H9 (cell line): ENCODE measurements at regions not wholly inside any gene's neighbourhood (a gene's known extent, or its start where the extent isn't known, plus 50 kb on each side); places are given as distances from the start of the nearest gene placed in this dataset.

Experiments used
- DNase-seq: peaks from one replicate; pipeline ENCODE4 v3.0.0-alpha.2; 2017
- H2AFZ ChIP-seq: one replicate; pipeline ENCODE4 v1.6.1; 2013; ENCODE audit warnings: mild to moderate bottlenecking, low read length, control low read depth, moderate library complexity
- H2AK5ac ChIP-seq: 2 replicates; pipeline ENCODE4 v1.6.1; 2013; ENCODE audit warnings: low read length, control low read depth, mixed read lengths; ENCODE audit not compliant: insufficient read length
- H2BK120ac ChIP-seq: one replicate; pipeline ENCODE4 v1.6.1; 2013; ENCODE audit warnings: low read depth, mild to moderate bottlenecking, low read length, control low read depth, inconsistent platforms; ENCODE audit not compliant: poor library complexity, severe bottlenecking
- H2BK12ac ChIP-seq: 2 replicates; pipeline ENCODE4 v1.6.1; 2013; ENCODE audit warnings: low read length, control low read depth, mixed read lengths, low read depth; ENCODE audit not compliant: insufficient read length
- H2BK15ac ChIP-seq: 2 replicates; pipeline ENCODE4 v1.6.1; 2013; ENCODE audit warnings: low read depth, low read length, control low read depth
- H2BK20ac ChIP-seq: one replicate; pipeline ENCODE4 v1.6.1; 2013; ENCODE audit warnings: low read depth, mild to moderate bottlenecking, low read length, control low read depth, inconsistent platforms; ENCODE audit not compliant: poor library complexity, severe bottlenecking
- H2BK5ac ChIP-seq: 2 replicates; pipeline ENCODE4 v1.6.1; 2013; ENCODE audit warnings: low read length, control low read depth, mixed read lengths; ENCODE audit not compliant: insufficient read length
- H3K14ac ChIP-seq: 2 replicates; pipeline ENCODE4 v1.6.1; 2013; ENCODE audit warnings: low read length, control low read depth; ENCODE audit not compliant: insufficient read depth
- H3K18ac ChIP-seq: 2 replicates; pipeline ENCODE4 v1.6.1; 2013; ENCODE audit warnings: low read depth, mild to moderate bottlenecking, mixed read lengths, low read length, control low read depth; ENCODE audit not compliant: insufficient read length
- H3K23ac ChIP-seq: 2 replicates; pipeline ENCODE4 v1.6.1; 2013; ENCODE audit warnings: low read length, control low read depth, mixed read lengths, low read depth; ENCODE audit not compliant: insufficient read length
- H3K23me2 ChIP-seq: 2 replicates; pipeline ENCODE4 v1.6.1; 2013; ENCODE audit warnings: low read depth, mild to moderate bottlenecking, mixed read lengths, low read length, control low read depth; ENCODE audit not compliant: insufficient read length, poor library complexity, severe bottlenecking
- H3K27ac ChIP-seq: 2 replicates; pipeline ENCODE4 v1.5.1; 2013; ENCODE audit warnings: low read length, control low read depth, mixed read lengths, low read depth; ENCODE audit not compliant: insufficient read length
- H3K27me3 ChIP-seq: 2 replicates; pipeline ENCODE4 v1.6.1; 2013; ENCODE audit warnings: low read length, control low read depth, inconsistent platforms; ENCODE audit not compliant: insufficient read depth
- H3K4ac ChIP-seq: 2 replicates; pipeline ENCODE4 v1.6.1; 2013; ENCODE audit warnings: low read depth, mild to moderate bottlenecking, control low read depth, inconsistent platforms, low read length, moderate library complexity
- H3K4me1 ChIP-seq: 2 replicates; pipeline ENCODE4 v1.6.1; 2013; ENCODE audit warnings: low read length, control low read depth, inconsistent platforms; ENCODE audit not compliant: insufficient read depth
- H3K4me2 ChIP-seq: 2 replicates; pipeline ENCODE4 v1.6.1; 2013; ENCODE audit warnings: low read length, control low read depth, mixed read lengths; ENCODE audit not compliant: insufficient read length, insufficient read depth
- H3K56ac ChIP-seq: 2 replicates; pipeline ENCODE4 v1.6.1; 2013; ENCODE audit warnings: low read depth, mild to moderate bottlenecking, mixed read lengths, low read length, control low read depth; ENCODE audit not compliant: insufficient read length
- H3K79me1 ChIP-seq: 2 replicates; pipeline ENCODE4 v1.6.1; 2013; ENCODE audit warnings: low read depth, mild to moderate bottlenecking, moderate library complexity, low read length, control low read depth, inconsistent platforms; ENCODE audit not compliant: insufficient read depth, poor library complexity, severe bottlenecking
- H3K79me2 ChIP-seq: 2 replicates; pipeline ENCODE4 v1.6.1; 2013; ENCODE audit warnings: low read length, control low read depth, inconsistent platforms; ENCODE audit not compliant: insufficient read depth
- H3K9ac ChIP-seq: 2 replicates; pipeline ENCODE4 v1.6.1; 2013; ENCODE audit warnings: low read length, control low read depth, mixed read lengths; ENCODE audit not compliant: insufficient read length; ENCODE audit errors: extremely low read depth
- H3K9me3 ChIP-seq: one replicate; pipeline ENCODE4 v1.6.1; 2013; ENCODE audit warnings: low read depth, low read length, inconsistent platforms; ENCODE audit not compliant: control insufficient read depth
- H3T11ph ChIP-seq: one replicate; pipeline ENCODE4 v1.6.1; 2013; ENCODE audit warnings: mild to moderate bottlenecking, low read length, control low read depth, inconsistent platforms
- H4K20me1 ChIP-seq: one replicate; pipeline ENCODE4 v1.6.1; 2013; ENCODE audit not compliant: control insufficient read depth, insufficient read length, insufficient read depth
- H4K5ac ChIP-seq: 2 replicates; pipeline ENCODE4 v1.6.1; 2013; ENCODE audit warnings: low read depth, mild to moderate bottlenecking, mixed read lengths, low read length, control low read depth; ENCODE audit not compliant: insufficient read length
- H4K8ac ChIP-seq: replicated peaks from 2 replicates; pipeline ENCODE4 v1.6.1; 2013; ENCODE audit warnings: low read length, control low read depth, mixed read lengths, low read depth; ENCODE audit not compliant: insufficient read length
- H4K91ac ChIP-seq: 2 replicates; pipeline ENCODE4 v1.6.1; 2013; ENCODE audit warnings: low read depth, mild to moderate bottlenecking, moderate library complexity, mixed read lengths, low read length, control low read depth; ENCODE audit not compliant: insufficient read length
- H3K27ac Mint-ChIP-seq, 3 experiments: 2 replicates in 2 of 3; 3 replicates in 1 of 3; pipeline ENCODE4 v1.8.0; 2020 to 2021; ENCODE audit warnings: mixed read lengths in 3 of 3, mild to moderate bottlenecking in 1 of 3, moderate library complexity in 1 of 3
- H3K27me3 Mint-ChIP-seq: 2 replicates; pipeline ENCODE4 v1.8.0; 2021; ENCODE audit warnings: low read depth, mild to moderate bottlenecking, moderate library complexity, mixed read lengths
- H3K36me3 Mint-ChIP-seq, 3 experiments: 2 replicates in 2 of 3; 3 replicates in 1 of 3; pipeline ENCODE4 v1.8.0; 2020 to 2021; ENCODE audit warnings: low read depth in 3 of 3, mixed read lengths in 3 of 3; ENCODE audit not compliant: insufficient read depth in 1 of 3
- H3K4me1 Mint-ChIP-seq, 2 experiments: 2 replicates each; pipeline ENCODE4 v1.8.0; 2020; ENCODE audit warnings: mixed read lengths in 2 of 2
- H3K4me3 Mint-ChIP-seq, 2 experiments: 2 replicates in 1 of 2; 3 replicates in 1 of 2; pipeline ENCODE4 v1.8.0; 2020 to 2021; ENCODE audit warnings: mild to moderate bottlenecking in 2 of 2, mixed read lengths in 2 of 2, moderate library complexity in 1 of 2
- H3K9me3 Mint-ChIP-seq, 2 experiments: 2 replicates in 1 of 2; 3 replicates in 1 of 2; pipeline ENCODE4 v1.8.0; 2020; ENCODE audit warnings: mild to moderate bottlenecking in 2 of 2, mixed read lengths in 2 of 2, moderate library complexity in 1 of 2
- WGBS: extraction: QIAGEN DNeasy Blood & Tissue Kit; methylation state at CpG from one replicate; pipeline ENCODE4 v1.1.7; 2013; ENCODE audit warnings: missing lambda C conversion rate, low lambda C conversion rate, mixed read lengths; ENCODE audit not compliant: insufficient read length; ENCODE audit errors: extremely low coverage; 5-methylcytosine and 5-hydroxymethylcytosine counted together
- TF ChIP-seq, protein P1 (sequence below): fragments of 200-600 bp; sonication (generic); conservative IDR thresholded peaks from 3 replicates; pipeline ENCODE4 v1.8.0; 2021; ENCODE audit warnings: antibody characterized with exemption, mild to moderate bottlenecking

DNA sequence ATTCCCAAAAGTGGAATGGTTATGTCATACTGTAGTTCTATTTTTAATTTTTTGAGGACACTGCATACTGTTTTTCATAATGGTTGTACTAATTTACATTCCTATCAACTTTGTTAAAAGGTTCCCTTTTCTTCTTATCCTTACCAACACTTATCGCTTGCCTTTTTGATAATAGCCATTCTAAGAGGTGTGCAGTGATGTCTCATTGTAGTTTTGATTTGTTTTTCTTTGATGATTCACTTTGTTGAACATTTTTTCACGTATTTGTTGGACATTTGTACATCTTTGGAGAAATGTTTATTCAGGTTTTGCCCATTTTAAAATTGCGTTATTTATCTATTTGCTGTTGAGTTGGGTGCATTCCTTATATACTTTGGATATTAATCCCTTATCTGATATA, 188.8 kb upstream of the SPRY2 start:
- Histone ChIP-seq H4K91ac (no peak overlapping the region), H3K9me3 (no peaks in the 10 kb centered on the region), H2AFZ (no peak overlapping the region), H3K14ac (no peak overlapping the region), H3K27me3 (no peaks in the 10 kb centered on the region), H3K23me2 (no peaks in the 10 kb centered on the region), H3K9ac (no peak overlapping the region), H4K5ac (no peak overlapping the region), H2BK20ac (no peak overlapping the region), H4K8ac (no peak overlapping the region), H4K20me1 (no peaks in the 10 kb centered on the region), H3K18ac (no peak overlapping the region), H3K4me2 (no peak overlapping the region), H3K4ac (no peak overlapping the region), H3K27ac (no peak overlapping the region), H2BK12ac (no peak overlapping the region), H3K23ac (no peak overlapping the region), H3K79me1 (no peaks in the 10 kb centered on the region), H3K79me2 (no peaks in the 10 kb centered on the region), H2BK15ac (no peak overlapping the region), H2BK120ac (no peak overlapping the region), H3K56ac (no peak overlapping the region), H2BK5ac (no peak overlapping the region), H2AK5ac (no peak overlapping the region), H3T11ph (no peak overlapping the region), H3K4me1 (no peaks in the 10 kb centered on the region)
- no CpG with 5 or more reads among the region's 3 CpGs for WGBS
- Mint-ChIP-seq H3K27ac (no peak overlapping the region), H3K27me3 (no peaks in the 10 kb centered on the region), H3K9me3 (peaks cover 0 to 7% of the 10 kb centered on the region in 2 experiments; a peak in 1 of 5 replicates), H3K4me3 (no peak overlapping the region), H3K4me1 (no peaks in the 10 kb centered on the region), H3K36me3 (peaks cover 0 to 7% (median 1%) of the 10 kb centered on the region in 3 experiments; a peak in 2 of 7 replicates)
- TF ChIP-seq, protein P1, sequence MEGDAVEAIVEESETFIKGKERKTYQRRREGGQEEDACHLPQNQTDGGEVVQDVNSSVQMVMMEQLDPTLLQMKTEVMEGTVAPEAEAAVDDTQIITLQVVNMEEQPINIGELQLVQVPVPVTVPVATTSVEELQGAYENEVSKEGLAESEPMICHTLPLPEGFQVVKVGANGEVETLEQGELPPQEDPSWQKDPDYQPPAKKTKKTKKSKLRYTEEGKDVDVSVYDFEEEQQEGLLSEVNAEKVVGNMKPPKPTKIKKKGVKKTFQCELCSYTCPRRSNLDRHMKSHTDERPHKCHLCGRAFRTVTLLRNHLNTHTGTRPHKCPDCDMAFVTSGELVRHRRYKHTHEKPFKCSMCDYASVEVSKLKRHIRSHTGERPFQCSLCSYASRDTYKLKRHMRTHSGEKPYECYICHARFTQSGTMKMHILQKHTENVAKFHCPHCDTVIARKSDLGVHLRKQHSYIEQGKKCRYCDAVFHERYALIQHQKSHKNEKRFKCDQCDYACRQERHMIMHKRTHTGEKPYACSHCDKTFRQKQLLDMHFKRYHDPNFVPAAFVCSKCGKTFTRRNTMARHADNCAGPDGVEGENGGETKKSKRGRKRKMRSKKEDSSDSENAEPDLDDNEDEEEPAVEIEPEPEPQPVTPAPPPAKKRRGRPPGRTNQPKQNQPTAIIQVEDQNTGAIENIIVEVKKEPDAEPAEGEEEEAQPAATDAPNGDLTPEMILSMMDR = no peak
- no peak for DNase-seq
